ENCODE measurements at regions not wholly inside any gene's neighbourhood (a gene's known extent, or its start where the extent isn't known, plus 50 kb on each side); places are given as distances from the start of the nearest gene placed in this dataset.

GRCh38 chr15:99511866-99512661, 53.7 kb upstream of the MEF2A start:
- no peak for DNase-seq

GRCh38 chr15:99514306-99514705, 51.5 kb upstream of the MEF2A start:
- DNase-seq, result no peak

All from KG1 (cell line).